Fibroblast of lung (primary cell): ENCODE measurements at regions not wholly inside any gene's neighbourhood (a gene's known extent, or its start where the extent isn't known, plus 50 kb on each side); places are given as distances from the start of the nearest gene placed in this dataset.

Experiments used
- DNase-seq, 2 donors: peaks; one replicate each; pipeline versions ENCODE4 v3.0.0 to v3.0.0-alpha.2; 2010; ENCODE audit warnings: low read depth in 2 of 2
- H2AFZ ChIP-seq: 2 replicates; pipeline ENCODE4 v1.5.1; 2012; ENCODE audit warnings: low read length, control low read depth, inconsistent platforms
- H3K27ac ChIP-seq: 2 replicates; pipeline ENCODE4 v1.5.1; 2011; ENCODE audit warnings: low read length, control low read depth; ENCODE audit not compliant: insufficient read depth
- H3K27me3 ChIP-seq: 2 replicates; pipeline ENCODE4 v1.5.1; 2011; ENCODE audit warnings: mild to moderate bottlenecking, low read length; ENCODE audit not compliant: control insufficient read depth, insufficient read depth
- H3K36me3 ChIP-seq: 2 replicates; pipeline ENCODE4 v1.5.1; 2011; ENCODE audit warnings: low read length; ENCODE audit not compliant: control insufficient read depth, insufficient read depth
- H3K4me1 ChIP-seq: 2 replicates; pipeline ENCODE4 v1.5.1; 2011; ENCODE audit warnings: low read length; ENCODE audit not compliant: control insufficient read depth, insufficient read depth; ENCODE audit errors: extremely low read depth
- H3K4me2 ChIP-seq: 2 replicates; pipeline ENCODE4 v1.5.1; 2011; ENCODE audit warnings: low read length, control low read depth; ENCODE audit not compliant: insufficient read depth; ENCODE audit errors: extremely low read depth
- H3K4me3 ChIP-seq, 4 experiments: fragments of 200-600 bp in 1 of 4; sonication (generic) in 1 of 4; replicated peaks in 1 of 4; 2 replicates each; pipeline ENCODE4 v1.5.1; 2011 to 2016; ENCODE audit warnings: low read length in 4 of 4, low read depth in 3 of 4, mild to moderate bottlenecking in 3 of 4, control low read depth in 2 of 4, inconsistent platforms in 1 of 4, mixed read lengths in 1 of 4; ENCODE audit not compliant: insufficient read depth in 1 of 4; ENCODE audit errors: control extremely low read depth in 1 of 4
- H3K79me2 ChIP-seq: 2 replicates; pipeline ENCODE4 v1.5.1; 2012; ENCODE audit warnings: mild to moderate bottlenecking, low read length, inconsistent platforms; ENCODE audit not compliant: control insufficient read depth, insufficient read depth
- H3K9ac ChIP-seq: 2 replicates; pipeline ENCODE4 v1.5.1; 2011; ENCODE audit warnings: mild to moderate bottlenecking, low read length, control low read depth; ENCODE audit not compliant: insufficient read depth
- H3K9me3 ChIP-seq: 2 replicates; pipeline ENCODE4 v1.5.1; 2012; ENCODE audit warnings: low read depth, low read length; ENCODE audit not compliant: control insufficient read depth, insufficient read depth
- H4K20me1 ChIP-seq: 2 replicates; pipeline ENCODE4 v1.5.1; 2011; ENCODE audit warnings: low read length; ENCODE audit not compliant: control insufficient read depth, insufficient read depth; ENCODE audit errors: extremely low read depth
- CTCF ChIP-seq, 2 donors: IDR thresholded peaks in 1 of 2; conservative IDR thresholded peaks in 1 of 2; 1 replicate in 1 of 2; 2 replicates in 1 of 2; pipeline ENCODE4 v1.5.1; 2011 to 2012; ENCODE audit warnings: low read length in 2 of 2, control low read depth in 1 of 2, inconsistent platforms in 1 of 2, low read depth in 1 of 2, mild to moderate bottlenecking in 1 of 2
- EZH2 ChIP-seq: IDR thresholded peaks from 2 replicates; pipeline ENCODE4 v1.5.1; 2012; ENCODE audit warnings: low read length, control low read depth, mild to moderate bottlenecking; ENCODE audit errors: missing control alignments

- no peak overlapping the region for H3K9ac ChIP-seq
- DNase-seq = no peak
- TF ChIP-seq EZH2 = no peak
- TF ChIP-seq CTCF (conservative IDR thresholded peaks at IDR 0.05 in 1 of 2, IDR thresholded peaks at IDR 0.05 in 1 of 2; ENCODE audit: low read depth in 1 of 2, low read length in 2 of 2) = no peak
- no peak overlapping the region for H2AFZ ChIP-seq
- H3K4me2 ChIP-seq = no peak overlapping the region
- peaks cover 23% of the 10 kb centered on the region for H3K4me1 ChIP-seq
- no peaks in the 10 kb centered on the region for H4K20me1 ChIP-seq
- no peaks in the 10 kb centered on the region for H3K36me3 ChIP-seq
- H3K9me3 ChIP-seq = no peaks in the 10 kb centered on the region
- no peaks in the 10 kb centered on the region for H3K27me3 ChIP-seq
- no peaks in the 10 kb centered on the region for H3K79me2 ChIP-seq
- no peak overlapping the region for H3K27ac ChIP-seq
- H3K4me3 ChIP-seq = no peak overlapping the region
Observed at GRCh38 chr2:74742471-74742870, 88.4 kb downstream of the SEMA4F start.

GRCh38 chr2:74743039-74743438 lies 89.0 kb downstream of the SEMA4F start:
- no peak overlapping the region for H3K4me2 ChIP-seq
- H3K9me3 ChIP-seq = no peaks in the 10 kb centered on the region
- no peaks in the 10 kb centered on the region for H4K20me1 ChIP-seq
- no peaks in the 10 kb centered on the region for H3K79me2 ChIP-seq
- H3K27me3 ChIP-seq = no peaks in the 10 kb centered on the region
- H3K27ac ChIP-seq = no peak overlapping the region
- H3K4me3 ChIP-seq = no peak overlapping the region
- H2AFZ ChIP-seq = no peak overlapping the region
- H3K4me1 ChIP-seq = peaks cover 28% of the 10 kb centered on the region
- TF ChIP-seq EZH2 = no peak
- TF ChIP-seq CTCF (conservative IDR thresholded peaks at IDR 0.05 in 1 of 2, IDR thresholded peaks at IDR 0.05 in 1 of 2; ENCODE audit: low read depth in 1 of 2, low read length in 2 of 2) = no peak
- no peaks in the 10 kb centered on the region for H3K36me3 ChIP-seq
- no peak overlapping the region for H3K9ac ChIP-seq
- no peak for DNase-seq

GRCh38 chr2:74743778-74744177 lies 89.7 kb downstream of the SEMA4F start:
- H3K36me3 ChIP-seq = no peaks in the 10 kb centered on the region
- DNase-seq = no peak

More at GRCh38 chr2:74743778-74744177, 89.7 kb downstream of the SEMA4F start:
- Histone ChIP-seq H3K4me3 (no peak overlapping the region), H3K79me2 (no peaks in the 10 kb centered on the region), H3K27ac (no peak overlapping the region), H4K20me1 (no peaks in the 10 kb centered on the region), H3K9ac (no peak overlapping the region), H3K4me2 (no peak overlapping the region), H3K9me3 (no peaks in the 10 kb centered on the region), H3K4me1 (peaks cover 28% of the 10 kb centered on the region), H2AFZ (no peak overlapping the region), H3K27me3 (no peaks in the 10 kb centered on the region)
- TF ChIP-seq EZH2 (no peak), CTCF (conservative IDR thresholded peaks at IDR 0.05 in 1 of 2, IDR thresholded peaks at IDR 0.05 in 1 of 2; ENCODE audit: low read depth in 1 of 2, low read length in 2 of 2) (no peak)
